Ishikawa (cell line): ENCODE measurements at regions not wholly inside any gene's neighbourhood (a gene's known extent, or its start where the extent isn't known, plus 50 kb on each side); places are given as distances from the start of the nearest gene placed in this dataset.

Source experiments
- CREB1 ChIP-seq: IDR thresholded peaks from 2 replicates; pipeline ENCODE4 v1.6.1; 2012; ENCODE audit warnings: low read depth
- MAX ChIP-seq: IDR thresholded peaks from 2 replicates; pipeline ENCODE4 v1.6.1; 2012
- RAD21 ChIP-seq: IDR thresholded peaks from 2 replicates; pipeline ENCODE4 v1.6.1; 2012; ENCODE audit warnings: low read depth
- REST ChIP-seq: IDR thresholded peaks from 2 replicates; pipeline ENCODE4 v1.6.1; 2012; ENCODE audit warnings: low read depth, mild to moderate bottlenecking
- TAF1 ChIP-seq: IDR thresholded peaks from 2 replicates; pipeline ENCODE4 v1.6.1; 2012; ENCODE audit warnings: low read depth, mild to moderate bottlenecking
- TEAD4 ChIP-seq: IDR thresholded peaks from 2 replicates; pipeline ENCODE4 v1.6.1; 2012
- USF1 ChIP-seq: IDR thresholded peaks from 2 replicates; pipeline ENCODE4 v1.6.1; 2012
- YY1 ChIP-seq: IDR thresholded peaks from 2 replicates; pipeline ENCODE4 v1.6.1; 2012; ENCODE audit warnings: low read depth

DNA sequence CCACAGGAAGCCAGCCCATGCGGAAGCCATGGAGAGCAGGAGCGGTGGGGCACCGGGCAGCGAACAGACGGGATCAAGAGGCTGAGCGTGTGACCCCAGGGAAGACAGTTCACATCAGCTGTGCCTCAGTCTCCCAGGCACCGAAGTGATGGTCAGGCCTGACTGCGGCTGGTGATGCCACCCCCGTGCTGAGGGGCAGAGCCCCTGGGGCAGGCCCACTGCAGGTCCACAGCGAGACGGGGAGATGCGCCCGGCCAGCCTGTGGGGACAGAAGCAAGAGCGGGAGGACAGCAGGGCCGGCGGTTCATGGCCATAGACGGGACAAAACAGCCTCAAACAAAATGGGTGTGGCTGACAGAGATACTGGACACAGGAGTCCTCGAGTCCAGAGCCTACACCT lies 93.8 kb downstream of the RIPK4 start:
- TF ChIP-seq MAX (no peak), USF1 (no peak), TAF1 (no peak), CREB1 (no peak), TEAD4 (no peak), RAD21 (no peak), REST (no peak), YY1 (no peak)
